Smooth muscle cell (in vitro differentiated cells): ENCODE measurements at regions not wholly inside any gene's neighbourhood (a gene's known extent, or its start where the extent isn't known, plus 50 kb on each side); places are given as distances from the start of the nearest gene placed in this dataset.

Experiments used
- DNase-seq: peaks from one replicate; lab custom pipeline; 2025; ENCODE audit not compliant: unreplicated experiment; lab: John Stamatoyannopoulos, UW
- H2AFZ ChIP-seq: fragments of 200-600 bp; sonication (generic); 2 replicates; pipeline ENCODE4 v1.6.0; 2016; ENCODE audit warnings: antibody characterized with exemption, low read depth, mild to moderate bottlenecking
- H3F3A ChIP-seq: fragments of 200-600 bp; sonication (generic); 2 replicates; pipeline ENCODE4 v1.6.0; 2017; ENCODE audit warnings: antibody characterized with exemption, low read depth
- H3K27ac ChIP-seq: fragments of 200-600 bp; sonication (generic); 2 replicates; pipeline ENCODE4 v1.5.1; 2016; ENCODE audit warnings: low read depth, mild to moderate bottlenecking
- H3K27me3 ChIP-seq: fragments of 200-600 bp; sonication (generic); 2 replicates; pipeline ENCODE4 v1.6.1; 2016; ENCODE audit warnings: low read depth, mild to moderate bottlenecking
- H3K36me3 ChIP-seq: fragments of 200-600 bp; sonication (generic); 2 replicates; pipeline ENCODE4 v1.5.1; 2016; ENCODE audit warnings: low read depth
- H3K4me1 ChIP-seq: fragments of 200-600 bp; sonication (generic); 2 replicates; pipeline ENCODE4 v1.5.1; 2016; ENCODE audit warnings: low read depth
- H3K4me2 ChIP-seq: fragments of 200-600 bp; sonication (generic); 2 replicates; pipeline ENCODE4 v1.6.0; 2016; ENCODE audit warnings: mild to moderate bottlenecking
- H3K4me3 ChIP-seq: fragments of 200-600 bp; sonication (generic); 2 replicates; pipeline ENCODE4 v1.5.1; 2016; ENCODE audit warnings: mild to moderate bottlenecking
- H3K79me2 ChIP-seq: fragments of 200-600 bp; sonication (generic); 2 replicates; pipeline ENCODE4 v1.6.0; 2016; ENCODE audit warnings: low read depth, mild to moderate bottlenecking
- H3K9ac ChIP-seq: fragments of 200-600 bp; sonication (generic); 2 replicates; pipeline ENCODE4 v1.6.0; 2016; ENCODE audit warnings: low read depth
- H3K9me3 ChIP-seq: fragments of 200-600 bp; sonication (generic); replicated peaks from 2 replicates; pipeline ENCODE4 v1.5.1; 2016; ENCODE audit warnings: low read depth
- H4K20me1 ChIP-seq: fragments of 200-600 bp; sonication (generic); 2 replicates; pipeline ENCODE4 v1.6.0; 2016; ENCODE audit warnings: low read depth
- CTCF ChIP-seq: fragments of 200-600 bp; sonication (generic); IDR thresholded peaks from 2 replicates; pipeline ENCODE4 v1.5.1; 2017; ENCODE audit warnings: borderline replicate concordance, mild to moderate bottlenecking, antibody characterized with exemption; ENCODE audit not compliant: insufficient read depth, poor library complexity, severe bottlenecking
- WGBS: methylation state at CpG from one replicate; pipeline ENCODE4 v1.1.7; 2016; ENCODE audit warnings: low lambda C conversion rate; 5-methylcytosine and 5-hydroxymethylcytosine counted together

- no peak overlapping the region for H3K4me3 ChIP-seq
- 69% methylated on average over 6 of the region's 6 CpGs for WGBS
- H3K4me2 ChIP-seq = no peak overlapping the region
- no peak for DNase-seq
- H3K27me3 ChIP-seq = peaks cover 3% of the 10 kb centered on the region
- no peaks in the 10 kb centered on the region for H3K36me3 ChIP-seq
- H2AFZ ChIP-seq = no peak overlapping the region
- no peaks in the 10 kb centered on the region for H3K9me3 ChIP-seq
- H4K20me1 ChIP-seq = no peaks in the 10 kb centered on the region
- no peak overlapping the region for H3K27ac ChIP-seq
- TF ChIP-seq CTCF = no peak
- no peak overlapping the region for H3K9ac ChIP-seq
- no peaks in the 10 kb centered on the region for H3K79me2 ChIP-seq
- no peaks in the 10 kb centered on the region for H3K4me1 ChIP-seq
- H3F3A ChIP-seq = no peaks in the 10 kb centered on the region
These were observed 119.1 kb upstream of the ANKFN1 start for GRCh38 chr17:56034197-56034635.

DNA sequence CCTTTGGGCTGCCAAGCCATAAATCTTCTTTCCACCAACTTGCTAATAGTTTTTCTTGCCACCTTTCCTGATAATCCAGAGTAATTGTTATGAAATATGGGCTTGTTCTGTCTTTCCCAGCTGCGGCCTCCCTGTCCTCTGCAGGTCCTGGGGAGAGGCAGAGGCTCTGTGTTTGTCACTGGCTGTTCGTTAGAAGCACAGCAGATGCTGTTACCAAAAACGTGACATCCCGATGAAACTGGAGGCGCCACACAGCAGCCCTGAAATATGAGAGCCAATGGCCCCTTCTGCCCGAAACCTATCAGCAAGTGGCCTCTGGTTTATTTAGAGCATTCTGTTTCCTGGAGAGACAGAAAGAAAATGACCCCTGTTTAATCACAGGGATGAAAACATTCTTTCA is 115.1 kb upstream of the ANKFN1 start:
- Histone ChIP-seq H4K20me1 (no peaks in the 10 kb centered on the region), H3K79me2 (no peaks in the 10 kb centered on the region), H3K4me1 (no peaks in the 10 kb centered on the region), H2AFZ (no peak overlapping the region), H3K36me3 (no peaks in the 10 kb centered on the region), H3K9ac (no peak overlapping the region), H3K4me2 (no peak overlapping the region), H3K4me3 (no peak overlapping the region), H3K27me3 (peaks cover 14% of the 10 kb centered on the region), H3K9me3 (no peaks in the 10 kb centered on the region), H3K27ac (no peak overlapping the region), H3F3A (no peaks in the 10 kb centered on the region)
- 90% methylated on average over 6 of the region's 6 CpGs for WGBS
- TF ChIP-seq CTCF = no peak
- no peak for DNase-seq

DNA sequence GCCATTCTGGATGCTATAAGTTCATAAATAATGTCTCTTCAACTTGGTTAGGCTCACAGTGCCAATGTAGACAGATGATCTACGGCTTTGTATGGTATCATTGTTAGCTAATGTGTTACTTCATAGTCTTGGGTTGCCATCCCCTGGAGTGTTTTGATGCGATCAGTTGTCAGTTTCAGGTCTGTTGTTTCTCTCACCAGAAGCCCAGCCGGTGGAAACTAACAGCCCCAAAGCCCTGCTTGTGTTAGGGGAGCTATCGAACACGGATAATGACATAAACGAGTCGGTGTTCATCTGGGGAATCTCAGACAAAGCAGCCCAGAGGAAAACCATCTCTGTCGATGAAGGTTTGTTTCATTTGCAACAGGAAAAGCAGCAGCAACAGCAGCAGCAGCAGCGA is 107.4 kb upstream of the ANKFN1 start:
- Histone ChIP-seq H4K20me1 (no peaks in the 10 kb centered on the region), H3K4me1 (no peaks in the 10 kb centered on the region), H3F3A (no peaks in the 10 kb centered on the region), H3K4me3 (no peak overlapping the region), H3K27me3 (peaks cover 36% of the 10 kb centered on the region), H3K9ac (no peak overlapping the region), H3K9me3 (no peaks in the 10 kb centered on the region), H3K79me2 (no peaks in the 10 kb centered on the region), H3K36me3 (no peaks in the 10 kb centered on the region), H2AFZ (no peak overlapping the region), H3K4me2 (no peak overlapping the region), H3K27ac (no peak overlapping the region)
- WGBS = 78% methylated on average over 9 of the region's 9 CpGs
- DNase-seq = no peak
- no peak for TF ChIP-seq CTCF

DNA sequence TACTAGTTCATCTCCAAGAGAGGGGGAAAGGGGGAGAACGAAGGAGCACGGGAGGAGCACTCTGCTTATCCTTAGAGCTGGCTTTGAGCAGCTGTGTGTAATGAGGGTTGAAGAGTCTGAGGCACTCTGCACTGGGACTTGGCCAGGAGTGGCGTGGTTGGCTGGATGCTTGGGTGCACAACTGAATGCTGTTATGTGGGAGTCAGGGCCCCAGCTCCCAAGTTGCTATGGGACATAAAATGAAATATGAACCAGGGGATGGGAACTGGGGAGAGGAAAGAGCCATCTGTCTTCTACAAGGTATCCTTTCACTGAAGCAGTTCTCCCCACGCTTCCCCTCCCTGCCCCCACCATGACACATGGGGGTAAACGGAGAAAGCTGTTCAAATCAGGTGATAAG is 105.9 kb upstream of the ANKFN1 start:
- no peak overlapping the region for H3K9ac ChIP-seq
- H3K27me3 ChIP-seq = peaks cover 36% of the 10 kb centered on the region
- H3K9me3 ChIP-seq = no peaks in the 10 kb centered on the region
- H3F3A ChIP-seq = no peaks in the 10 kb centered on the region
- DNase-seq = no peak
- H3K36me3 ChIP-seq = no peaks in the 10 kb centered on the region
- H3K4me3 ChIP-seq = no peak overlapping the region
- H3K27ac ChIP-seq = no peak overlapping the region
- no peak for TF ChIP-seq CTCF
- H2AFZ ChIP-seq = no peak overlapping the region
- H3K79me2 ChIP-seq = no peaks in the 10 kb centered on the region
- no peaks in the 10 kb centered on the region for H4K20me1 ChIP-seq
- no peaks in the 10 kb centered on the region for H3K4me1 ChIP-seq
- WGBS = 72% methylated on average over 5 of the region's 5 CpGs
- no peak overlapping the region for H3K4me2 ChIP-seq
